ENCODE measurements at regions not wholly inside any gene's neighbourhood (a gene's known extent, or its start where the extent isn't known, plus 50 kb on each side); places are given as distances from the start of the nearest gene placed in this dataset.
"Not testable (repeated sequence)": the region's sequence is repeated elsewhere in the genome, so short reads cannot be mapped to it uniquely, and the experiment has no call there.

- TF ChIP-seq TAF1 (conservative IDR thresholded peaks at IDR 0.05) (no peak), FOXA1 (IDR thresholded peaks at IDR 0.05) (no peak), SP1 (IDR thresholded peaks at IDR 0.05) (no peak), JUND (IDR thresholded peaks at IDR 0.05) (no peak), HNF4A (conservative IDR thresholded peaks at IDR 0.05) (no peak), GABPA (IDR thresholded peaks at IDR 0.05 in 1 of 2, conservative IDR thresholded peaks at IDR 0.05 in 1 of 2) (no peak), HNF4G (IDR thresholded peaks at IDR 0.05) (no peak), RXRA (IDR thresholded peaks at IDR 0.05) (no peak), ATF3 (IDR thresholded peaks at IDR 0.05) (no peak)
These were observed 81.9 kb upstream of the CEP162 start for GRCh38 chr6:84309336-84309735.

GRCh38 chr6:84304881-84305280 lies 77.4 kb upstream of the CEP162 start:
- no peak for TF ChIP-seq JUND (IDR thresholded peaks at IDR 0.05)
- TF ChIP-seq GABPA (IDR thresholded peaks at IDR 0.05 in 1 of 2, conservative IDR thresholded peaks at IDR 0.05 in 1 of 2), result no peak
- TF ChIP-seq FOXA2 (IDR thresholded peaks at IDR 0.05), result no peak
- no peak for TF ChIP-seq HNF4A (conservative IDR thresholded peaks at IDR 0.05)
- TF ChIP-seq RAD21 (IDR thresholded peaks at IDR 0.05), result no peak
- TF ChIP-seq ATF3 (IDR thresholded peaks at IDR 0.05), result no peak
- no peak for TF ChIP-seq SP1 (IDR thresholded peaks at IDR 0.05)
- TF ChIP-seq RXRA (IDR thresholded peaks at IDR 0.05), result no peak
- no peak for TF ChIP-seq CTCF (IDR thresholded peaks at IDR 0.05; ENCODE audit: low read depth, low read length, missing input control)
- TF ChIP-seq YY1 (IDR thresholded peaks at IDR 0.05), result no peak
- no peak for TF ChIP-seq MAX (IDR thresholded peaks at IDR 0.05)
- no peak for TF ChIP-seq TAF1 (conservative IDR thresholded peaks at IDR 0.05)
- Histone ChIP-seq H3K4me1 (ENCODE audit: control insufficient read depth in 4 of 4, insufficient read depth in 4 of 4, low read length in 3 of 4) (no peaks in the 10 kb centered on the region), H3K9ac (ENCODE audit: low read depth in 1 of 2, low read length in 2 of 2) (no peak overlapping the region), H3K27ac (ENCODE audit: low read depth in 1 of 2, low read length in 2 of 2) (no peak overlapping the region), H3K4me3 (ENCODE audit: low read depth in 1 of 3, low read length in 3 of 3) (no peak overlapping the region), H3K27me3 (ENCODE audit: control insufficient read depth in 4 of 4, insufficient read depth in 4 of 4, low read length in 3 of 4) (no peaks in the 10 kb centered on the region), H3K36me3 (ENCODE audit: control insufficient read depth in 4 of 4, insufficient read depth in 3 of 4, low read depth in 1 of 4, low read length in 3 of 4) (no peaks in the 10 kb centered on the region), H3K9me3 (ENCODE audit: control insufficient read depth in 4 of 4, low read length in 3 of 4) (no peaks in the 10 kb centered on the region)
- WGBS, result 86% methylated on average over 3 of the region's 3 CpGs
- DNase-seq (ENCODE audit: low spot score), result no peak

More at GRCh38 chr6:84309336-84309735, 81.9 kb upstream of the CEP162 start:
- H3K9me3 ChIP-seq (ENCODE audit: control insufficient read depth in 4 of 4, low read length in 3 of 4), result no peaks in the 10 kb centered on the region
- DNase-seq (ENCODE audit: low spot score), result no peak
- H3K27ac ChIP-seq (ENCODE audit: low read depth in 1 of 2, low read length in 2 of 2), result no peak overlapping the region
- H3K9ac ChIP-seq (ENCODE audit: low read depth in 1 of 2, low read length in 2 of 2), result no peak overlapping the region
- H3K4me1 ChIP-seq (ENCODE audit: control insufficient read depth in 4 of 4, insufficient read depth in 4 of 4, low read length in 3 of 4), result no peaks in the 10 kb centered on the region
- no peak overlapping the region for H3K4me3 ChIP-seq (ENCODE audit: low read depth in 1 of 3, low read length in 3 of 3)
- 66% methylated on average over 2 of the region's 2 CpGs for WGBS
- no peaks in the 10 kb centered on the region for H3K27me3 ChIP-seq (ENCODE audit: control insufficient read depth in 4 of 4, insufficient read depth in 4 of 4, low read length in 3 of 4)
- H3K36me3 ChIP-seq (ENCODE audit: control insufficient read depth in 4 of 4, insufficient read depth in 3 of 4, low read depth in 1 of 4, low read length in 3 of 4), result no peaks in the 10 kb centered on the region

- DNase-seq (ENCODE audit: low spot score); H3K9ac ChIP-seq (ENCODE audit: low read depth in 1 of 2, low read length in 2 of 2); H3K27me3 ChIP-seq (ENCODE audit: control insufficient read depth in 4 of 4, insufficient read depth in 4 of 4, low read length in 3 of 4); H3K4me3 ChIP-seq (ENCODE audit: low read depth in 1 of 3, low read length in 3 of 3); H3K36me3 ChIP-seq (ENCODE audit: control insufficient read depth in 4 of 4, insufficient read depth in 3 of 4, low read depth in 1 of 4, low read length in 3 of 4); H3K4me1 ChIP-seq (ENCODE audit: control insufficient read depth in 4 of 4, insufficient read depth in 4 of 4, low read length in 3 of 4); H3K27ac ChIP-seq (ENCODE audit: low read depth in 1 of 2, low read length in 2 of 2): not testable (repeated sequence)
- 95% methylated on average over 1 of the region's 1 CpG for WGBS
- peaks cover 0 to 14% (median 4%) of the 10 kb centered on the region in 4 donors for H3K9me3 ChIP-seq (ENCODE audit: control insufficient read depth in 4 of 4, low read length in 3 of 4)
These were observed 63.6 kb upstream of the CEP162 start for GRCh38 chr6:84291033-84291432.

Measured in liver (tissue), 8 donors.